ENCODE measurements at regions not wholly inside any gene's neighbourhood (a gene's known extent, or its start where the extent isn't known, plus 50 kb on each side); places are given as distances from the start of the nearest gene placed in this dataset.

- DNase-seq: peak; percentile 53
Measured at GRCh38 chr13:44263751-44264620, 109.6 kb upstream of the SERP2 start.

DNA sequence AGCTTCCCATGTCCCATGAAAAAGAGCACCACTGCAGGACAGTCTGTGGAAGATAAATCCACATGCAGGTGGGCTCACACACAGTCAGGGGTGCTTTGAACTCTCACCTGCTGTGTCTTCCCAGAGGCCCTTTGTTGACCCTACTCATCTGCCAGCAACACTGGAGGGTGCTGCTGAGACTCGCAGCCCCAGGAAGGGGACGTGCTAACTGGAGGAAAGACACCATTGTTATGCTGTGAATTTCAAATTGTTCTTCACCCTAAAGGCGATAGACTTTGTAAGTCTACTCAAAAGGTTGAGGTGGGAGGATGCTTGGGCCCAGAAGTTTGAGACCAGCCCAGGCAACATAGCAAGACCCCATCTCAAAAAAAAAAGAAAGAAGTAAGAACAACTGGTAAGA is 107.3 kb upstream of the SERP2 start:
- no peak for DNase-seq

- DNase-seq: no peak
Measured at GRCh38 chr13:44266772-44267171, 106.9 kb upstream of the SERP2 start.

GRCh38 chr13:44267203-44267602 is 106.4 kb upstream of the SERP2 start:
- DNase-seq: no peak

DNA sequence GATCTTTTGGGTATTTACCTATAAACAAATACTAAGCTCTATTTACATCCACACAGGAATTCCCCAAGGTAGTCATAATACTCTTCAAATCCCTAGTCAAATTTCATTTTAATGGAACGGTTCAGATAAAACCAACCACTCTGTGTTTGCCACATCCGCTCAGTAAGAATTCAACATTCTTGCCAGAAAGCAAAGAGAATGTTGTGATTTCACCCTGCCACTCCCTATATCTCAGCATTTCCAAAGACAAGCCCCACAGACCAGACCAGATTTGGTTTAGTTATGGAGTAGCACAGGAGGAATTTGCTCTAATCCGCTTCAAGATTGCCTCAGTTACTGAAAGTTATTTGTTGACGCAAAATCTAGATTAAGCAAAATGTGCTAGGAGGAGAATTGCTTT is 105.6 kb upstream of the SERP2 start:
- peak; percentile 97 for DNase-seq

DNA sequence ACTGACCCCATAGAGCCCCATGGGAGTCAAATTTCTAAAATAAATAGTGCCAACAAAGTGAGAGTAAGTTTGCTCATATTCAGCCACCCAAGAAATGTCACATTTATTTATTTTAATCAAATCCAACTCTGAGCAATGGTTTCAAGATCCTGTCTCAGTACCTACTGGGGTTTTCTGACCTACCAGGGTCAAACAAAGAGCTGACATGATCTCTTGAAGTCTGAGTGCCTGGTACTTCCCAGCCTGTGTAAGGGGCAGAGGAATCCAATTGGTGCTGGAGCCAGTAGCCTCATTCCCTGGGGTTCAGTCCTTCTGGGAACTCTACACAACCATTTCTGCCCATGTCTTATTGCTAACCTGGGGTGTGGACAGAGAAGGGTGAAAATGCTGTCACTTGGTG is 104.6 kb upstream of the SERP2 start:
- no peak for DNase-seq

- no peak for DNase-seq
Measured at GRCh38 chr13:44270150-44270549, 103.5 kb upstream of the SERP2 start.

- peak; percentile 20 for DNase-seq
Measured at GRCh38 chr13:44271031-44271455, 102.6 kb upstream of the SERP2 start.

DNA sequence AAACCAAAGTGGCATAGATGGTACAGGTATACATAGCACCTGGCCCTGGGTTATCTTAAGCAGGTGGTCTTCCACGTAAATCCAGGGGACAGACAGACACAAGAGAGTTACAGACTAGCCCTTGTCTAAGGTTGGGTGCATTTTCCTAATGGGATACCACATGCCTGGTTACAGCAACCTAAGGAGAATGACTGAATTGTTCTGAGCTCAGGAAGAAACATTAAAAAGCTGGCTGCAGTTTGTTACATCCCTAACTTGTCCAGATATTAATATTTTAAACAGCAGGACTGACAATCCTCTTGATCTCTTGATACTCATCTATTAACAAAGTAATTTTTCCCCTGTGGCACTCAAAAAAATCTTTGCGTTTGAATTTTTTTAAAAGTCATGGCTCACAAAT is 102.2 kb upstream of the SERP2 start:
- DNase-seq: no peak

GRCh38 chr13:44271915-44272341 is 101.7 kb upstream of the SERP2 start:
- DNase-seq: no peak

DNA sequence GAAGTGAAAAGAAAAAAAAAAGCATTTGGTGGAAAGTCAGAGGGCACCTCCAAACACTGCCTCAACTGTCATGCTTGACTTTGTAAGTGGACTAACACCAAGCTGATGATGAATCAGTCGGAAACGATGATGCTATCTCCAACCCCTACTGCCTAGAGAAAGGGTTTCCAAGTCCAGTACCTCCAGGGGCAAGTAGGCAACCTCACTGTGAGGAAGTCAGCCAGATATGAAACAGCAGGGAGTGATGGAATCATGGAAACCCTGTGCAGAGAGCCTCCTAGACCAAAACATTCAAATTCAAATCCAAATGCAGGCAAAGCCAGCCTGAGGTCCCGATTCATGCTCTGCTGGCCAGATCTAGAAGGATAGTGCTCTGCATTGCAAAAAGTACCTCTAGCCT is 100.9 kb upstream of the SERP2 start:
- peak; percentile 73 for DNase-seq

GRCh38 chr13:44273216-44273615 is 100.4 kb upstream of the SERP2 start:
- no peak for DNase-seq

GRCh38 chr13:44273991-44274770 is 99.4 kb upstream of the SERP2 start:
- no peak for DNase-seq

GRCh38 chr13:44274771-44275205 is 98.8 kb upstream of the SERP2 start:
- no peak for DNase-seq

DNA sequence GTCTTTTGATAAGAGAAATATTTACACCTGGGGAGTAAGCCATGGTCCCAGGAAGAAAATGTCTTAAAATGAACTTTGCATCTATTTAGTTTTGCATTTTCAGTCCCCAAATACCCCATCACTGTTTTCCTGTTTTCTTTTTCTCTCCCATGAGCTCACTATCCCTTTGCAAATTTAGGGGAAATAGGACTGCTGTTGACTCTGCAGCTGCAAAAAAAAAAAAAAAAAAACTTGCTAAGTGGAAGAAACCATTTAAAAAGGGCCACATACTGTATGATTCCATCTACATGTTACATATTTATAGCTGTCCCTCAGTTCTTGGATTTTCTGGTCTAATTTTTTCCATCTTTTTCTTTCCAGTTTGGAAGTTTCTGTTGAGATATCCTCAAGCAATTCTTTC is 98.2 kb upstream of the SERP2 start:
- DNase-seq: no peak

- DNase-seq: no peak
Measured at GRCh38 chr13:44276061-44276460, 97.6 kb upstream of the SERP2 start.

DNA sequence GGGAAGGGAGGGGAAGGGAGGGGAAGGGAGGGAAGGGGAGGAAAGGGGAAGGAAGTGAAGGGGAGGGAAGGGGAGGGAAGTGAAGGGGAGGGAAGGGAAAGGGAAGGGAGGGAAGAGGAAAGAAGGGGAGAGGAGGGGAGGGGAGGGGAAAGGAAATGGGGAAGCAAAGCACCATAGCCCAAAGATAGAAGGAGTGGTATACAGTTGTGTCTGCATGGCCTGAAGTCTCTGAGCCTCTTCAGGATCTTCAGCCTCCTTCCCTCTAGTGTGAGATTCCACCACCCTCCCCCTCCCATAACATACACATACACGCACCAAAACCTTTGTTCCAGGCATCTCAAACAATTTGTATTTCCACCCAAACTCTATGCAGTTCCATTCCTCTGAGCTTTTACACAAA is 96.2 kb upstream of the SERP2 start:
- no peak for DNase-seq

DNA sequence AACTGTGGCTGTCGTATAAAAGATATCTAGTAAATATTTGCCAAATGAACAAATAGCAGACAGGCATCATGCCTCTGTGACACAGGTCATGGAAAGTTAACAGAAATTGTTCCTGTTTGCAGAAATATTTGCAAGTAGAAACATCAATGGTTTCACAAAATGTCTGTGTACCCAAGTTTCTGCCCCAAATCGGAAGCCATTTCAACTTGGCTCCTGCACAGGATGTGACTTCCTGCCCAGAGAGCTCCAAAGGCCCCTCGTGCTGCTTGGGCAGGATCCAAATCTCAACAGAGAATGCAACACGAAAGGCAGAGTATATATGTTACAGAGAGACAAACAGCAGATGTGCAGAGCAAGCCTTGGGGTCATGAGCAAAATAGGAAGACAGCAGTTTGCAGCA is 95.5 kb upstream of the SERP2 start:
- no peak for DNase-seq

DNA sequence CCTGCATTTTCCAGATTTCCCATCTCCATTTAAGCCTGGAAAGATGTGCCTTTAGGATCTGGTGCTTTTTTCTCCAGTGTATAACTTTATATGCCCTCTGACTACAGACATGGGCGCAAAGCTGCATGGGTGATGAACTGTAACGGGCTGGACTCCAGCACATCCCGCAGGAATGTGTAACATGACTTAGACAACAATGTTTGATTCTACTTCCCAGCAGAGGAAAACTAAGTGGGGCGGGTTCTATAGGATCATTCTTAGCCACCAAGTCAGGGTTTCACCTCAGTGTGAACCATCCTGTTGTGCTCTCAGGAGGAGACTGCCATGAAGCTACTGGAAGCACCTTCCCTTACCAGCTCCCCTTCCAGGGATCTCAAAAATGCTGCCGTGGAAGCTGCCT is 93.2 kb upstream of the SERP2 start:
- DNase-seq: no peak

GRCh38 chr13:44281252-44282000 is 92.2 kb upstream of the SERP2 start:
- DNase-seq: no peak

GRCh38 chr13:44283600-44283999 is 90.0 kb upstream of the SERP2 start:
- DNase-seq: no peak

GRCh38 chr13:44287958-44288357 is 85.7 kb upstream of the SERP2 start:
- DNase-seq: no peak

DNA sequence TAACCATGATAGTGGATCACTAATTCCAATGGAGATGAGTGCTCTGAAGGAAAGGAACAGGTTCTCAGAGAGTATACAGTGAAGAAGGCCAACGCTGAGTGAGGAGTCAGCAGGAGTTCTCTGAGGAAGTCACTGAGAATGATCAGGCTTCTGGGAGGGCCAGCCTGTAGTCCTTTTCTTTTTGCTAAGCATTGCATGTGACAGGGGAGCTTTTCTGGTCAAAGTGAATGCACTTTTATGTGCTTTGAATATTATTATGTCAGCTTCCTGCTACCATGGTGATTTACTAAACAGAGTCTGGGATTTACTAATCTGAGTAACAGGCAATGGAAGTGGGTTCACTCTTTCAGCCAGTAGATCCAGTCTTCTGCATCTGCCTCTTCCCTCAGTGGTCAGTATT is 81.1 kb upstream of the SERP2 start:
- no peak for DNase-seq

Data from NCI-H226 (cell line).